ENCODE measurements at regions not wholly inside any gene's neighbourhood (a gene's known extent, or its start where the extent isn't known, plus 50 kb on each side); places are given as distances from the start of the nearest gene placed in this dataset.

- no peaks in the 10 kb centered on the region for H3K36me3 ChIP-seq (ENCODE audit: control insufficient read depth in 4 of 4, insufficient read depth in 3 of 4, low read depth in 1 of 4, low read length in 3 of 4)
- no peak overlapping the region for H3K4me3 ChIP-seq (ENCODE audit: low read depth in 1 of 3, low read length in 3 of 3)
- no peaks in the 10 kb centered on the region for H3K27me3 ChIP-seq (ENCODE audit: control insufficient read depth in 4 of 4, insufficient read depth in 4 of 4, low read length in 3 of 4)
- H3K4me1 ChIP-seq (ENCODE audit: control insufficient read depth in 4 of 4, insufficient read depth in 4 of 4, low read length in 3 of 4) = no peaks in the 10 kb centered on the region
- H3K9me3 ChIP-seq (ENCODE audit: control insufficient read depth in 4 of 4, low read length in 3 of 4) = peaks cover 3 to 14% (median 6%) of the 10 kb centered on the region in 4 donors
- no peak overlapping the region for H3K9ac ChIP-seq (ENCODE audit: low read depth in 1 of 2, low read length in 2 of 2)
- TF ChIP-seq EGR1 (IDR thresholded peaks at IDR 0.05; ENCODE audit: low read depth in 2 of 2) (no peak), JUND (IDR thresholded peaks at IDR 0.05) (no peak), NR2F2 (IDR thresholded peaks at IDR 0.05) (no peak)
- TF ChIP-seq, protein P1, sequence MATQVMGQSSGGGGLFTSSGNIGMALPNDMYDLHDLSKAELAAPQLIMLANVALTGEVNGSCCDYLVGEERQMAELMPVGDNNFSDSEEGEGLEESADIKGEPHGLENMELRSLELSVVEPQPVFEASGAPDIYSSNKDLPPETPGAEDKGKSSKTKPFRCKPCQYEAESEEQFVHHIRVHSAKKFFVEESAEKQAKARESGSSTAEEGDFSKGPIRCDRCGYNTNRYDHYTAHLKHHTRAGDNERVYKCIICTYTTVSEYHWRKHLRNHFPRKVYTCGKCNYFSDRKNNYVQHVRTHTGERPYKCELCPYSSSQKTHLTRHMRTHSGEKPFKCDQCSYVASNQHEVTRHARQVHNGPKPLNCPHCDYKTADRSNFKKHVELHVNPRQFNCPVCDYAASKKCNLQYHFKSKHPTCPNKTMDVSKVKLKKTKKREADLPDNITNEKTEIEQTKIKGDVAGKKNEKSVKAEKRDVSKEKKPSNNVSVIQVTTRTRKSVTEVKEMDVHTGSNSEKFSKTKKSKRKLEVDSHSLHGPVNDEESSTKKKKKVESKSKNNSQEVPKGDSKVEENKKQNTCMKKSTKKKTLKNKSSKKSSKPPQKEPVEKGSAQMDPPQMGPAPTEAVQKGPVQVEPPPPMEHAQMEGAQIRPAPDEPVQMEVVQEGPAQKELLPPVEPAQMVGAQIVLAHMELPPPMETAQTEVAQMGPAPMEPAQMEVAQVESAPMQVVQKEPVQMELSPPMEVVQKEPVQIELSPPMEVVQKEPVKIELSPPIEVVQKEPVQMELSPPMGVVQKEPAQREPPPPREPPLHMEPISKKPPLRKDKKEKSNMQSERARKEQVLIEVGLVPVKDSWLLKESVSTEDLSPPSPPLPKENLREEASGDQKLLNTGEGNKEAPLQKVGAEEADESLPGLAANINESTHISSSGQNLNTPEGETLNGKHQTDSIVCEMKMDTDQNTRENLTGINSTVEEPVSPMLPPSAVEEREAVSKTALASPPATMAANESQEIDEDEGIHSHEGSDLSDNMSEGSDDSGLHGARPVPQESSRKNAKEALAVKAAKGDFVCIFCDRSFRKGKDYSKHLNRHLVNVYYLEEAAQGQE (IDR thresholded peaks at IDR 0.05) = no peak
- 76% methylated on average over 4 of the region's 4 CpGs for WGBS
- H3K27ac ChIP-seq (ENCODE audit: low read depth in 1 of 2, low read length in 2 of 2) = no peak overlapping the region
- no peak for DNase-seq (ENCODE audit: low spot score)
Observed at GRCh38 chr18:61677435-61677970, 215.3 kb downstream of the RNF152 start.

- H3K36me3 ChIP-seq (ENCODE audit: control insufficient read depth in 4 of 4, insufficient read depth in 3 of 4, low read depth in 1 of 4, low read length in 3 of 4) = no peaks in the 10 kb centered on the region
- no peak overlapping the region for H3K27ac ChIP-seq (ENCODE audit: low read depth in 1 of 2, low read length in 2 of 2)
- H3K4me1 ChIP-seq (ENCODE audit: control insufficient read depth in 4 of 4, insufficient read depth in 4 of 4, low read length in 3 of 4) = no peaks in the 10 kb centered on the region
- DNase-seq (ENCODE audit: low spot score) = no peak
- TF ChIP-seq SP1 (IDR thresholded peaks at IDR 0.05) (no peak), RAD21 (IDR thresholded peaks at IDR 0.05) (no peak), HNF4A (conservative IDR thresholded peaks at IDR 0.05) (no peak), YY1 (IDR thresholded peaks at IDR 0.05) (no peak), HNF4G (IDR thresholded peaks at IDR 0.05) (no peak), RXRA (IDR thresholded peaks at IDR 0.05) (no peak), FOXA1 (IDR thresholded peaks at IDR 0.05) (no peak)
- TF ChIP-seq, protein P2, sequence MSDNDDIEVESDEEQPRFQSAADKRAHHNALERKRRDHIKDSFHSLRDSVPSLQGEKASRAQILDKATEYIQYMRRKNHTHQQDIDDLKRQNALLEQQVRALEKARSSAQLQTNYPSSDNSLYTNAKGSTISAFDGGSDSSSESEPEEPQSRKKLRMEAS (IDR thresholded peaks at IDR 0.05) = no peak
- no peaks in the 10 kb centered on the region for H3K27me3 ChIP-seq (ENCODE audit: control insufficient read depth in 4 of 4, insufficient read depth in 4 of 4, low read length in 3 of 4)
- no peak overlapping the region for H3K9ac ChIP-seq (ENCODE audit: low read depth in 1 of 2, low read length in 2 of 2)
- 87% methylated on average over 2 of the region's 2 CpGs for WGBS
- H3K9me3 ChIP-seq (ENCODE audit: control insufficient read depth in 4 of 4, low read length in 3 of 4) = peaks cover 3 to 14% (median 6%) of the 10 kb centered on the region in 4 donors
- H3K4me3 ChIP-seq (ENCODE audit: low read depth in 1 of 3, low read length in 3 of 3) = no peak overlapping the region
Observed at GRCh38 chr18:61676773-61677434, 215.9 kb downstream of the RNF152 start.

- Histone ChIP-seq H3K9ac (ENCODE audit: low read depth in 1 of 2, low read length in 2 of 2) (no peak overlapping the region), H3K9me3 (ENCODE audit: control insufficient read depth in 4 of 4, low read length in 3 of 4) (no peaks in the 10 kb centered on the region), H3K36me3 (ENCODE audit: control insufficient read depth in 4 of 4, insufficient read depth in 3 of 4, low read depth in 1 of 4, low read length in 3 of 4) (no peaks in the 10 kb centered on the region), H3K27me3 (ENCODE audit: control insufficient read depth in 4 of 4, insufficient read depth in 4 of 4, low read length in 3 of 4) (no peaks in the 10 kb centered on the region), H3K27ac (ENCODE audit: low read depth in 1 of 2, low read length in 2 of 2) (no peak overlapping the region), H3K4me1 (ENCODE audit: control insufficient read depth in 4 of 4, insufficient read depth in 4 of 4, low read length in 3 of 4) (peaks cover 0 to 6% (median 3%) of the 10 kb centered on the region in 4 donors), H3K4me3 (ENCODE audit: low read depth in 1 of 3, low read length in 3 of 3) (no peak overlapping the region)
- 41% methylated on average over 1 of the region's 1 CpG for WGBS
- TF ChIP-seq SP1 (IDR thresholded peaks at IDR 0.05) (no peak), YY1 (IDR thresholded peaks at IDR 0.05) (no peak), JUND (IDR thresholded peaks at IDR 0.05) (no peak), HNF4A (conservative IDR thresholded peaks at IDR 0.05) (peak in 1 of 2 donors; percentile 26), NR2F2 (IDR thresholded peaks at IDR 0.05) (no peak)
- DNase-seq (ENCODE audit: low spot score) = no peak
Observed at GRCh38 chr18:61669320-61669719, 223.5 kb downstream of the RNF152 start.

Measured in liver (tissue), 7 donors.